ENCODE measurements at regions not wholly inside any gene's neighbourhood (a gene's known extent, or its start where the extent isn't known, plus 50 kb on each side); places are given as distances from the start of the nearest gene placed in this dataset.
"Not testable (repeated sequence)": the region's sequence is repeated elsewhere in the genome, so short reads cannot be mapped to it uniquely, and the experiment has no call there.

DNA sequence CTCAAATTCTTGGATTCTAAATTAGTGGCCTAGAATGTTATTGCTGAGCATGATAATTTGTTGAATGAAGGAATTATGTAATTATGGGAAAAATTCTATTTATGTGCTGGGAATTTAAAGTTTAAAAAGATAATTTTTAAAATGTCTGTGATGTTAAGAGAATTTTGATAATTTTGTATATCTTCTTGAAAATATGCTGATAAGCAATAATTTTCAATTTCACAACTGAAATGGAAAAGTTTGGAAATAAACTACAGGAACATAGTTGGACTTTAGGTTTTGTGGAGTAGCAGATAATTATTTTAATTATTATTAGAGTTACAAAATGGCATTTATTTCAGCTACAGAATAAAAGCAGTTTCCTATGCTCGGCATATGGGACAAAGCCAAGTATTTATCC lies 268.5 kb upstream of the TPK1 start:
- H3K4me3 ChIP-seq = no peak overlapping the region
- DNase-seq (no peak), ATAC-seq (no peak)
- H3K9me3 ChIP-seq = no peaks in the 10 kb centered on the region
- no peak for TF ChIP-seq CTCF (IDR thresholded peaks at IDR 0.05 in 4 of 5, conservative IDR thresholded peaks at IDR 0.05 in 1 of 5)
- no peak for TF ChIP-seq POLR2A (IDR thresholded peaks at IDR 0.05)
- H3K36me3 ChIP-seq = no peaks in the 10 kb centered on the region
- H3K27ac ChIP-seq = no peak overlapping the region
- in situ Hi-C loops (cut with MboI; ENCODE audit: low sequenced_read_pairs in 4 of 4) (no loop called here), intact Hi-C loops (cut with DNase I; ENCODE audit: low total_unique reads) (no loop called here)
- no peaks in the 10 kb centered on the region for H3K4me1 ChIP-seq
- no peaks in the 10 kb centered on the region for H3K27me3 ChIP-seq

DNA sequence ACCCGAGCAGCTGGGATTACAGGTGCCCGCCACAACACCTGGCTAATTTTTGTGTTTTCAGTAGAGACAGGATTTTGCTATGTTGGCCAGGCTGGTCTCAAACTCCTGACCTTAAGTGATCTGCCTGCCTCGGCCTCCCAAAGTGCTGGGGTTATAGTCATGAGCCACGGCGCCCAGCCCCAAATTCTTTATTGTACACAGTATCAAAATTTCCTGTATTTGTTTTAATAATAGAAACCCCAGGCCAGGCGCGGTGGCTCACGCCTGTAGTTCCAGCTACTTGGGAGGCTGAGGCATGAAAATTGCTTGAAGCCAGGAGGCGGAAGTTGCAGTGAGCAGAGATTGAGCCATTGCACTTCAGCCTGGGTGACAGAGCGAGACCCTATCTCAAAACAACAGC lies 266.3 kb upstream of the TPK1 start:
- H3K4me3 ChIP-seq; DNase-seq; H3K9me3 ChIP-seq; H3K4me1 ChIP-seq; H3K27ac ChIP-seq; H3K27me3 ChIP-seq; intact Hi-C loops (cut with DNase I; ENCODE audit: low total_unique reads); in situ Hi-C loops (cut with MboI; ENCODE audit: low sequenced_read_pairs in 4 of 4); H3K36me3 ChIP-seq; ATAC-seq: not testable (repeated sequence)

- no peak overlapping the region for H3K27ac ChIP-seq
- no peaks in the 10 kb centered on the region for H3K36me3 ChIP-seq
- DNase-seq (no peak), ATAC-seq (no peak)
- in situ Hi-C loops (cut with MboI; ENCODE audit: low sequenced_read_pairs in 4 of 4) (no loop called here), intact Hi-C loops (cut with DNase I; ENCODE audit: low total_unique reads) (no loop called here)
- H3K9me3 ChIP-seq = no peaks in the 10 kb centered on the region
- no peak for TF ChIP-seq CTCF (IDR thresholded peaks at IDR 0.05 in 4 of 5, conservative IDR thresholded peaks at IDR 0.05 in 1 of 5)
- no peak for TF ChIP-seq POLR2A (IDR thresholded peaks at IDR 0.05)
- H3K4me3 ChIP-seq = no peak overlapping the region
- H3K27me3 ChIP-seq = no peaks in the 10 kb centered on the region
- H3K4me1 ChIP-seq = no peaks in the 10 kb centered on the region
Observed at GRCh38 chr7:145092766-145093165, 256.9 kb upstream of the TPK1 start.

DNA sequence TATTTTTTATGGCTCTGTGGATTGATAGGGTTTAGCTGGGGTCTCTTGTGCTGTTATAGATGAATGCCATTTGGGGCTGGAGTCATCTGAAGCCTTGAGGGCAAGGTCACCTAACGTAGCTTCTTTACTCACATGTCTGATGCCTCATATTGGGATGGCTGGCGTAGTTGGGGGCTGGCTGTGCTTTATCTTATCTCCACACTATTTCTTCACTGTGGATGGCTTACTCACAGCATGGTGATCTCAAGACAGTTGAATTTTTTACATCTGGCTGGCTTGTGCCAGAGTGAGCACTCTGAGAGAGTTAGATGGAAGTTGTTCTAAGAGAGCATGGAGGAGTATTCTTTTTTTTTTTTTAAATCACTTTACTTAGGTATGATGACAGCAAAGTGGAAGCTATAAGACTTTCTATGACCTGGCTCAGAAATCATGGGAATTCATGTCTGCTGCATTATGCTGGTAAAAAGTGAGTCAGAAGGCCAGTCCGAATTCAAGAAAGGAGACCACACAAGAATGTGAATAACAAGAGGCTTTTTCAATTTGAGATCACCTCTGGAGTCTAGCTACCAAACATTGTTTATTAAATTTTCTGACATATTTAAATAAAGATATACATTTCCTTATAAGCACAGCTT lies 252.4 kb upstream of the TPK1 start:
- Histone ChIP-seq H3K27ac (no peak overlapping the region), H3K9me3 (no peaks in the 10 kb centered on the region), H3K36me3 (no peaks in the 10 kb centered on the region), H3K4me1 (no peaks in the 10 kb centered on the region), H3K4me3 (no peak overlapping the region), H3K27me3 (no peaks in the 10 kb centered on the region)
- ATAC-seq (no peak), DNase-seq (no peak)
- in situ Hi-C loops (cut with MboI; ENCODE audit: low sequenced_read_pairs in 4 of 4) = no loop called here
- intact Hi-C loops (cut with DNase I; ENCODE audit: low total_unique reads) = no loop called here
- TF ChIP-seq CTCF (IDR thresholded peaks at IDR 0.05 in 4 of 5, conservative IDR thresholded peaks at IDR 0.05 in 1 of 5) = no peak
- no peak for TF ChIP-seq POLR2A (IDR thresholded peaks at IDR 0.05)

DNA sequence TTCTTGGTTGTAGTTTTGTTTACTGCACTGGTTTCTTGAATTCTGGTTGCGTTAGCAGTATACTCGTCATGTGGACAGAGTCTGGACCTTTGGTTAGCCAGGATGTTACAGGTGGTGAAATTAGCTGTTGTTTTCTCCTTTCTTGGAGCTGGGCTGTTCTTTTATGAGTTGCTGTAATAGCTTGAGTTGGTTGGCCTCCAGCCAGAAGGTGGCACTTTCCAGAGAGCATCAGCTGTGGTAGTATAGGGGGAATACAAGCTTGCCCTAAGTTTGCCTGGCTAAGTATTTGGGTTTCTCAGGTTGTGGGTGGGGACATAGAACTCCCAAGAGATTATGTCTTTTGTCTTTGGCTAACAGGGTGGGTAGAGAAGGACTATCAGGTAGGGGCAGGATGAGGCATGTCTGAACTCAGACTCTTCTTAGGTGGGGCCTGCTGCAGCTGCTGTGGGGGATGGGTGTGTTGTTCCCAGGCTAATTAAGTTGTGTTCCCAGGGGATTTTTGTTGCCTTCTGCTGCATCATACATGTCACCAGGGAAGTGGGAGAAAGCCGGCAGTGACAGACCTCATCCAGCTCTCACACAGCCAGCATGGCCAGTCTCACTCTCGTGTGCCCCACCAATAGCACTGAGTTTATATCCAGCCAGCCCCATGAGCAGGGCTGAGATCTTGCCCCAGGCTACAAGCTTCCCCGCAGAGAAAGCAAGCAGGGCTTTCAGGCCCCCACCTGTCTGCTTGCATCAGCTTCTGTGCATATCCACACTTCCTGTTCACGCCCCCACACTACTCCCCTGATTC lies 246.7 kb upstream of the TPK1 start:
- TF ChIP-seq CTCF (IDR thresholded peaks at IDR 0.05 in 4 of 5, conservative IDR thresholded peaks at IDR 0.05 in 1 of 5) (no peak), POLR2A (IDR thresholded peaks at IDR 0.05) (no peak)
- no peaks in the 10 kb centered on the region for H3K9me3 ChIP-seq
- no peaks in the 10 kb centered on the region for H3K27me3 ChIP-seq
- H3K4me1 ChIP-seq = no peaks in the 10 kb centered on the region
- intact Hi-C loops (cut with DNase I; ENCODE audit: low total_unique reads) = no loop called here
- DNase-seq (no peak), ATAC-seq (no peak)
- in situ Hi-C loops (cut with MboI; ENCODE audit: low sequenced_read_pairs in 4 of 4) = no loop called here
- H3K36me3 ChIP-seq = no peaks in the 10 kb centered on the region
- no peak overlapping the region for H3K27ac ChIP-seq
- H3K4me3 ChIP-seq = no peak overlapping the region
